ENCODE measurements at regions not wholly inside any gene's neighbourhood (a gene's known extent, or its start where the extent isn't known, plus 50 kb on each side); places are given as distances from the start of the nearest gene placed in this dataset.

GRCh38 chr14:96622926-96623325 is 120.7 kb downstream of the PAPOLA start:
- TF ChIP-seq CTCF (IDR thresholded peaks at IDR 0.05; ENCODE audit: insufficient read depth, low read depth, low read length) (no peak), EZH2 (IDR thresholded peaks at IDR 0.05; ENCODE audit: insufficient read depth, low read length) (no peak)

Data from astrocyte (in vitro differentiated cells and primary cell).